ENCODE measurements at regions not wholly inside any gene's neighbourhood (a gene's known extent, or its start where the extent isn't known, plus 50 kb on each side); places are given as distances from the start of the nearest gene placed in this dataset.
"Not testable (repeated sequence)": the region's sequence is repeated elsewhere in the genome, so short reads cannot be mapped to it uniquely, and the experiment has no call there.

GRCh38 chr2:15693382-15693781 lies 101.7 kb downstream of the DDX1 start:
- Mint-ChIP-seq H3K36me3 (ENCODE audit: insufficient read depth) (no peaks in the 10 kb centered on the region), H3K4me3 (no peak overlapping the region)

DNA sequence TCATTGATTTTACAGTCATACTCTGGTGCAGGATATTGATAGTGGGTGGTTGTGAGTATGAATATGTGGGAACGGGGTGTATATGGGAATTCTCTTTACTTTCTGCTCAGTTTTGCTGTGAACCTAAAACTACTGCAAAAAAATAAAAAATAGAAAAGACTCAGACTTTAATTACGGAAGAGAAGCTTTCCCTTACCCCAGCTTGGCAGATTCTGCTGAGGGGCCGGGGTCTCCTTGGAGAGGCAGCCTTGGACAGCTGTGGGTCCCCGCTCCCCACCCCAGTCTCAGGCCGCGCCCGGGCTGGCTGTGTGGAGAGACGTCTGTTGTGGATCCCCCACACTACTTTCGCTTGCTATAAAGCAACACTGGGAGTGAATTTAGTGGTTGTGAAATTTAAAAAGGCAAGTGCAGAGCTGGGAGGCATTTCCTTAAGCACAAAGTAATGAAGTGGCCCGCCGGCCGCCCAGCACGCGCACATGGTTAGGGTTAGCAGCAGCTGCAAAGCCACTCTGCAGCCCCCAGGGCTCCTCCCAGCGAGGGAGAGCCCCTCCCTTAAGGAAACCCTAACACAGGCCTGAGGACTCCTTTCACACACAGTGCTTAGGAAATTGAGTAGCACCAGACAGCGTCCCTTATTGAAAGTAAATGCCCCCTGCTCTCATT lies 102.4 kb downstream of the DDX1 start:
- ATAC-seq (replicated peaks; ENCODE audit: extremely low read depth, poor library complexity, severe bottlenecking) (no peak), DNase-seq (ENCODE audit: low spot score in 2 of 2) (no peak)
- Mint-ChIP-seq H3K36me3 (ENCODE audit: insufficient read depth) (no peaks in the 10 kb centered on the region), H3K4me3 (no peak overlapping the region), H3K27ac (ENCODE audit: low read depth) (no peak overlapping the region), H3K9me3 (no peaks in the 10 kb centered on the region), H3K4me1 (no peaks in the 10 kb centered on the region), H3K27me3 (peaks cover 11% of the 10 kb centered on the region)

More at GRCh38 chr2:15693382-15693781, 101.7 kb downstream of the DDX1 start:
- DNase-seq (ENCODE audit: low spot score in 2 of 2) (no peak), ATAC-seq (replicated peaks; ENCODE audit: extremely low read depth, poor library complexity, severe bottlenecking) (no peak)
- Mint-ChIP-seq H3K27me3 (peaks cover 18% of the 10 kb centered on the region), H3K4me1 (no peaks in the 10 kb centered on the region), H3K27ac (ENCODE audit: low read depth) (no peak overlapping the region), H3K9me3 (no peaks in the 10 kb centered on the region)

- ATAC-seq (replicated peaks; ENCODE audit: extremely low read depth, poor library complexity, severe bottlenecking) = no peak
- no peak overlapping the region for H3K4me3 Mint-ChIP-seq
- DNase-seq (ENCODE audit: low spot score in 2 of 2) = no peak
- H3K27ac Mint-ChIP-seq (ENCODE audit: low read depth) = no peak overlapping the region
- H3K36me3 Mint-ChIP-seq (ENCODE audit: insufficient read depth) = no peaks in the 10 kb centered on the region
- peaks cover 5% of the 10 kb centered on the region for H3K27me3 Mint-ChIP-seq
- no peaks in the 10 kb centered on the region for H3K4me1 Mint-ChIP-seq
- no peaks in the 10 kb centered on the region for H3K9me3 Mint-ChIP-seq
Observed at GRCh38 chr2:15694589-15694986, 102.9 kb downstream of the DDX1 start.

DNA sequence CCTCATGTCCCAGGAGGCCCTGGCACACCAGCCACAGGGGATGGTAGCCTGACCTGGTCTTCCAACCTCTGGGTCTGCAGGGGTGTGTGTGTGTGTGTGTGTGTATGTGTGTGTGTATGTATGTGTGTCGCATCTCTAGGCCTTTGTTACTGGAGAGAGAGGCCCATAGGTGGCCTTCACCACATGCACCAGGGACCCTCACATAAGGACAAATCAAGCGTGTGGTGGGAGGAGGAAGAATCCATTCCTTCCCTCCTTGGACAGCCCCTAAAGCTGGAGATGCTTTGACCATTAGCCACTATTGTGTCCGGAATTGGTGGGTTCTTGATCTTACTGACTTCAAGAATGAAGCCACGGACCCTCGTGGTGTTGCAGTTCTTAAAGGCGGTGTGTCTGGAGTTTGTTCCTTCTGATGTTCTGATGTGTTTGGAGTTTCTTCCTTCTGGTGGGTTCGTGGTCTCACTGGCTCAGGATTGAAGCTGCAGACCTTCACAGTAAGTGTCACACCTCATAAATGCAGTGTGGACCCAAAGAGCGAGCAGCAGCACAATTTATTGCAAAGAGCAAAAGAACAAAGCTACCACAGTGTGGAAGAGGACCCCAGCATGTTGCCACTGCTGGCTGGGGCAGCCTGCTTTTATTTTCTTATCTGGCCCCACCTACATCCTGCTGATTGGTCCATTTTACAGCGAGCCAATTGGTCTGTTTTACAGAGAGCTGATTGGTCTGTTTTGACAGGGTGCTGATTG lies 104.1 kb downstream of the DDX1 start:
- Mint-ChIP-seq H3K9me3 (no peaks in the 10 kb centered on the region), H3K27ac (ENCODE audit: low read depth) (no peak overlapping the region), H3K27me3 (no peaks in the 10 kb centered on the region), H3K36me3 (ENCODE audit: insufficient read depth) (no peaks in the 10 kb centered on the region), H3K4me1 (no peaks in the 10 kb centered on the region), H3K4me3 (no peak overlapping the region)
- DNase-seq (ENCODE audit: low spot score in 2 of 2) (no peak), ATAC-seq (replicated peaks; ENCODE audit: extremely low read depth, poor library complexity, severe bottlenecking) (no peak)

DNA sequence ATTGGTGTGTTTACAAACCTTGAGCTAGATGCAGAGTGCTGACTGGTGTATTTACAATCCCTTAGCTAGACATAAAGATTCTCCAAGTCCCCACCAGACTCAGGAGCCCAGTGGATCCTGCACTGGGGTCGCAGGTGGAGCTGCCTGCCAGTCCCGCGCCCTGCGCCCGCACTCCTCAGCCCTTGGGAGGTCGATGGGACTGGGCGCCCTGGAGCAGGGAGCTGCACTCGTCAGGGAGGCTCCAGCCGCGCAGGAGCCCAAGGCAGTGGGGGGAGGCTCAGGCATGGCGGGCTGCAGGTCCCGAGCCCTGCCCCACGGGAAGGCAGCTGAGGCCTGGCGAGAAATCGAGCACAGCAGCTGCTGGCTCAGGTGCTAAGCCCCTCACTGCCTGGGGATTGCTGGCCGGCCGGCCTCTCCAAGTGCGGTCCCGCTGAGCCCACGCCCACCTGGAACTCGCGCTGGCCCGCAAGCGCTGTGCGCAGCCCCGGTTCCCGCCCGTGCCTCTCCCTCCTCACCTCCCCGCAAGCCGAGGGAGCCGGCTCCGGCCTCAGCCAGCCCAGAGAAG lies 105.0 kb downstream of the DDX1 start:
- not testable (repeated sequence) for H3K36me3 Mint-ChIP-seq (ENCODE audit: insufficient read depth)

DNA sequence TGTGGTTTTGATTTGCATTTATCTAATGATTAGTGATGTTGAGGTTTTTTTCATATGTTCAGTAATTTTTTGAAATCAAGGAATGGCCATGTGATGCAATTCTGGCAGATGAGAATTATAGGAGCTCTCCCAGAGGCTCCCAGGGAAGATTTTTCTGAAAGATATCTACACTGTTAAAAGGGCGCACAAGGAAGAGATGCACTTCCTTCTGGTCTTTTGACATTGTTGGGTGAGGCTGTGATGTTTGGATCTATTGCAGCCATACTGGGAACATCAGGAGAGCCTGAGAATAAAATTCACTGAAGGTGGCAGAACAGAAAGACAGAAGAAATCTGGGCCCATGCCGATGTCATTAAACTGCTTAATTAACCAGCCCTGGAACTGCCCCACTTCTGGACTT lies 108.5 kb downstream of the DDX1 start:
- H3K36me3 Mint-ChIP-seq (ENCODE audit: insufficient read depth) = no peaks in the 10 kb centered on the region
- DNase-seq (ENCODE audit: low spot score in 2 of 2) (no peak), ATAC-seq (replicated peaks; ENCODE audit: extremely low read depth, poor library complexity, severe bottlenecking) (no peak)
- no peaks in the 10 kb centered on the region for H3K4me1 Mint-ChIP-seq
- no peak overlapping the region for H3K4me3 Mint-ChIP-seq
- no peaks in the 10 kb centered on the region for H3K9me3 Mint-ChIP-seq
- no peak overlapping the region for H3K27ac Mint-ChIP-seq (ENCODE audit: low read depth)
- peaks cover 9% of the 10 kb centered on the region for H3K27me3 Mint-ChIP-seq

More for the DNA sequence above, 105.0 kb downstream of the DDX1 start:
- H3K4me3 Mint-ChIP-seq; ATAC-seq (replicated peaks; ENCODE audit: extremely low read depth, poor library complexity, severe bottlenecking); H3K9me3 Mint-ChIP-seq; H3K4me1 Mint-ChIP-seq; DNase-seq (ENCODE audit: low spot score in 2 of 2); H3K27ac Mint-ChIP-seq (ENCODE audit: low read depth); H3K27me3 Mint-ChIP-seq: not testable (repeated sequence)

DNA sequence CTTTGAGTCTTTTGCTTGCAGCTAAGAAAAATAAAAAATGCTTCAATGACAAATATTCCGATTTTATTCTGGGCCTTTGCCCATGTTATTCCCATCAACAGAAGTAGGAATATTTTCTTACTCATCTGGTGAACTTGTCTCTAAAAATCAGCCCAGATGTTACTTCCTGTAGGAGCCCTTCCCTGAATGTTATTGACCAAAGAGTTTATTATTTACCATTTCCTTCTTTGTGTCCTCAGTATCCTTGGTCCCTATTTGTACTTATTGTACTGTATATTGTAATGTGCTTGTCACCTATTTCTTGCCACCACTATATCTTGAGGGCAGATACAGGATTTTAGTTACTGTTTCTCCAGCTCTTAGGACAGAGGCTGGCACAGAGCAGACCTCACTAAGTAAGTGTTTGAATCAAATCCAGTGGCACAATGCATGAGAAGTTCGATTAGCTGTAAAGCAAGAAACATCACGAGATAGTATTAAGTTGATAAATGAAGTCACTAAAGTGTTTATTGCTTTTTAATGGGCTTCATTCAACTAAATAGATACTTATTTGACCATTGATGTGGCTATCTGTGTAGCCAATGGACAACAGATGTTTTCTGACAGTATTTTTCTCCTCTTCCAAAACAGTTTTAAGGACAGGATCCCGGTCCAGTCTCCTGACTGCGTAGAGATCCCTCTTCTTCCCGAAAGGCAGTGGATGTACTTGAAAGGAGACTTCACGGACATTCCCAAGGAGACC lies 109.1 kb downstream of the DDX1 start:
- no peak overlapping the region for H3K27ac Mint-ChIP-seq (ENCODE audit: low read depth)
- peaks cover 9% of the 10 kb centered on the region for H3K27me3 Mint-ChIP-seq
- ATAC-seq (replicated peaks; ENCODE audit: extremely low read depth, poor library complexity, severe bottlenecking) (no peak), DNase-seq (ENCODE audit: low spot score in 2 of 2) (no peak)
- no peaks in the 10 kb centered on the region for H3K4me1 Mint-ChIP-seq
- no peaks in the 10 kb centered on the region for H3K36me3 Mint-ChIP-seq (ENCODE audit: insufficient read depth)
- H3K9me3 Mint-ChIP-seq = no peaks in the 10 kb centered on the region
- no peak overlapping the region for H3K4me3 Mint-ChIP-seq

GRCh38 chr2:15701341-15701907 lies 109.8 kb downstream of the DDX1 start:
- Mint-ChIP-seq H3K4me3 (no peak overlapping the region), H3K4me1 (no peaks in the 10 kb centered on the region), H3K27ac (ENCODE audit: low read depth) (no peak overlapping the region), H3K9me3 (no peaks in the 10 kb centered on the region), H3K36me3 (ENCODE audit: insufficient read depth) (no peaks in the 10 kb centered on the region), H3K27me3 (peaks cover 9% of the 10 kb centered on the region)
- no peak for DNase-seq (ENCODE audit: low spot score in 2 of 2)
- no peak for ATAC-seq (replicated peaks; ENCODE audit: extremely low read depth, poor library complexity, severe bottlenecking)

GRCh38 chr2:15701991-15702390 lies 110.3 kb downstream of the DDX1 start:
- Mint-ChIP-seq H3K36me3 (ENCODE audit: insufficient read depth) (no peaks in the 10 kb centered on the region), H3K9me3 (no peaks in the 10 kb centered on the region), H3K27me3 (peaks cover 9% of the 10 kb centered on the region), H3K4me3 (no peak overlapping the region), H3K4me1 (no peaks in the 10 kb centered on the region), H3K27ac (ENCODE audit: low read depth) (no peak overlapping the region)
- ATAC-seq (replicated peaks; ENCODE audit: extremely low read depth, poor library complexity, severe bottlenecking) (no peak), DNase-seq (ENCODE audit: low spot score in 2 of 2) (no peak)

DNA sequence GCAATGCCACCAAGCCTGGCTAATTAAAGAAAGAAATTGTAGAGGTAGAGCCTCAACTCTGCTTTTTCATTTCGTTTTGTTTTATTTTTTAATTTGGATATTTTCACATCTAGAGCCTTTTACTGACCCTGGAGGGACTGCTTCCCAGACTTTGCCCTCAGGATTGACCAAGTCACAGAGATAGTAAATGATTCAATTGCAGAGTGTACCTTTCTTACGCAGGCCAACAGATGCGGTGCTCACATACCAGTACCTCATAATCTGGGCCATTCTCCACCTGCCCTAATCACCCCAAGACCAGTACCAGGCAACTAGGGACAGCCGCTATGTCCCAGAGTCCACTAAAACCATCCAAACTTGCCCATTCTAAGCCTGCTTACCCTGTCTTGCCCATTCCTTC lies 110.8 kb downstream of the DDX1 start:
- Mint-ChIP-seq H3K27ac (ENCODE audit: low read depth) (no peak overlapping the region), H3K36me3 (ENCODE audit: insufficient read depth) (no peaks in the 10 kb centered on the region), H3K9me3 (no peaks in the 10 kb centered on the region), H3K4me3 (no peak overlapping the region), H3K27me3 (peaks cover 9% of the 10 kb centered on the region), H3K4me1 (no peaks in the 10 kb centered on the region)
- DNase-seq (ENCODE audit: low spot score in 2 of 2) (no peak), ATAC-seq (replicated peaks; ENCODE audit: extremely low read depth, poor library complexity, severe bottlenecking) (no peak)

GRCh38 chr2:15703365-15703869 lies 111.7 kb downstream of the DDX1 start:
- Mint-ChIP-seq H3K27ac (ENCODE audit: low read depth) (no peak overlapping the region), H3K4me3 (no peak overlapping the region), H3K36me3 (ENCODE audit: insufficient read depth) (no peaks in the 10 kb centered on the region), H3K9me3 (no peaks in the 10 kb centered on the region), H3K27me3 (peaks cover 12% of the 10 kb centered on the region), H3K4me1 (no peaks in the 10 kb centered on the region)
- DNase-seq (ENCODE audit: low spot score in 2 of 2) = no peak
- no peak for ATAC-seq (replicated peaks; ENCODE audit: extremely low read depth, poor library complexity, severe bottlenecking)

GRCh38 chr2:15704086-15704787 lies 112.6 kb downstream of the DDX1 start:
- H3K36me3 Mint-ChIP-seq (ENCODE audit: insufficient read depth) = no peaks in the 10 kb centered on the region
- no peaks in the 10 kb centered on the region for H3K9me3 Mint-ChIP-seq
- no peaks in the 10 kb centered on the region for H3K4me1 Mint-ChIP-seq
- ATAC-seq (replicated peaks; ENCODE audit: extremely low read depth, poor library complexity, severe bottlenecking) (no peak), DNase-seq (ENCODE audit: low spot score in 2 of 2) (no peak)
- H3K27ac Mint-ChIP-seq (ENCODE audit: low read depth) = no peak overlapping the region
- H3K27me3 Mint-ChIP-seq = peaks cover 19% of the 10 kb centered on the region
- no peak overlapping the region for H3K4me3 Mint-ChIP-seq
